Coronary artery (tissue), 2 donors: ENCODE measurements at regions not wholly inside any gene's neighbourhood (a gene's known extent, or its start where the extent isn't known, plus 50 kb on each side); places are given as distances from the start of the nearest gene placed in this dataset.

ENCODE experiments used
- DNase-seq: peaks from one replicate; pipeline ENCODE4 v3.0.0-alpha.2; 2017; ENCODE audit warnings: low spot score
- H3K27ac ChIP-seq, 2 donors: fragments of 200-600 bp; sonication (generic); one replicate each; pipeline ENCODE4 v1.5.1; 2016 to 2019
- H3K4me3 ChIP-seq: fragments of 200-600 bp; sonication (generic); 2 replicates; pipeline ENCODE4 v1.5.1; 2016; ENCODE audit warnings: mild to moderate bottlenecking, moderate library complexity
- TF ChIP-seq, protein P1 (sequence below): fragments of 200-600 bp; sonication (generic); IDR thresholded peaks from one replicate; pipeline ENCODE4 v1.5.1; 2019; ENCODE audit warnings: antibody characterized with exemption

DNA sequence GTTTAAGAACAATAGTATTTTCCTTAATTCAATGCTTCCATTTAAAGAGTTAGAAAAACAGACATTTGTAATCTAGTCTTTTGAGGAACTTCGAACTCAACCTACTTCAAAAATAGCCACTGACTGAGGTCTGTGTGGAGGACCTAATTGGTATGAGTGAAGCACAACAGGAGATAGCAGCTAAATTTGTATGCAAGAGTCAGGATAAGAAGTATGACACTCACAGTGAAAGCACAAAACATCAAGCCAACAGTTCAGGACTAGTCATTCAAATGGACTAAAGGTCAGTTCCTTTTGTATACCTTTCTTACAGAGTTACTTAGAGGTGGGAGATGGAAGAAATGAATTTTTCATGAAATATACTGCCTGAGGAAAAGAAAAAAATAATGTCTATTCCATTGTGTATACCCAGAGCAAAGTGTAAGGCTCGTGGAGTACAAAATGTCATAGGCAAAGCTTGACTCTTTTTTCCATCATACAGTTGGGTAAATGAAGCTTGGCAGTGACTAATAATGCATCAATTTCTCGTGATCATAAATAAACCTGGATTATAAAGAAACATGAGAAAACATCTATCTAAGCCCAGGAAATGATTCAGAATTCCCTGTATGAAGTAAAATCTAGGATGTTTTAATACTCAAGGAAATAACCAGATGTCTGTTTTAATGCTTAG, 1005.2 kb upstream of the CADM2 start:
- H3K27ac ChIP-seq = no peak overlapping the region
- no peak for DNase-seq
- TF ChIP-seq, protein P1, sequence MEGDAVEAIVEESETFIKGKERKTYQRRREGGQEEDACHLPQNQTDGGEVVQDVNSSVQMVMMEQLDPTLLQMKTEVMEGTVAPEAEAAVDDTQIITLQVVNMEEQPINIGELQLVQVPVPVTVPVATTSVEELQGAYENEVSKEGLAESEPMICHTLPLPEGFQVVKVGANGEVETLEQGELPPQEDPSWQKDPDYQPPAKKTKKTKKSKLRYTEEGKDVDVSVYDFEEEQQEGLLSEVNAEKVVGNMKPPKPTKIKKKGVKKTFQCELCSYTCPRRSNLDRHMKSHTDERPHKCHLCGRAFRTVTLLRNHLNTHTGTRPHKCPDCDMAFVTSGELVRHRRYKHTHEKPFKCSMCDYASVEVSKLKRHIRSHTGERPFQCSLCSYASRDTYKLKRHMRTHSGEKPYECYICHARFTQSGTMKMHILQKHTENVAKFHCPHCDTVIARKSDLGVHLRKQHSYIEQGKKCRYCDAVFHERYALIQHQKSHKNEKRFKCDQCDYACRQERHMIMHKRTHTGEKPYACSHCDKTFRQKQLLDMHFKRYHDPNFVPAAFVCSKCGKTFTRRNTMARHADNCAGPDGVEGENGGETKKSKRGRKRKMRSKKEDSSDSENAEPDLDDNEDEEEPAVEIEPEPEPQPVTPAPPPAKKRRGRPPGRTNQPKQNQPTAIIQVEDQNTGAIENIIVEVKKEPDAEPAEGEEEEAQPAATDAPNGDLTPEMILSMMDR = no peak
- no peak overlapping the region for H3K4me3 ChIP-seq

DNA sequence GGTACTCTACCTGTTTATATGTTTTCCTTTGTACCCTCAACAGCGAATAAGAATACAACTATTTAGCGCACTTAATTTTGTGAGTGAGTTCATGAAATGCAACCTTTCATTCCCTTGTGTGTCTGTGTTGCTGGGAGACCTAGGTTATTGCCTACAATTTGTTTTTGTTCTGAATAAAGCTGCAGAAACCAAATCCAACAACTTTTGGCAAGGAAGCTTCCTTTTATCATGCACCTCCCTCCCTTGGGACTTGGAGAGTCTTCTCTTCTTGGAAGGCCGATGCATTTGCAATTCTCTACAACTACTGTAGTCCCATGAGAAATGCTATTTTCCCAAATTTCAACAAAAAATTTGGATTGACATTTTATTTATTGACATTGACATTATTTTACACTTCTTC, 1002.4 kb upstream of the CADM2 start:
- TF ChIP-seq, protein P1 = no peak
- H3K4me3 ChIP-seq = no peak overlapping the region
- no peak for DNase-seq
- H3K27ac ChIP-seq = no peak overlapping the region

DNA sequence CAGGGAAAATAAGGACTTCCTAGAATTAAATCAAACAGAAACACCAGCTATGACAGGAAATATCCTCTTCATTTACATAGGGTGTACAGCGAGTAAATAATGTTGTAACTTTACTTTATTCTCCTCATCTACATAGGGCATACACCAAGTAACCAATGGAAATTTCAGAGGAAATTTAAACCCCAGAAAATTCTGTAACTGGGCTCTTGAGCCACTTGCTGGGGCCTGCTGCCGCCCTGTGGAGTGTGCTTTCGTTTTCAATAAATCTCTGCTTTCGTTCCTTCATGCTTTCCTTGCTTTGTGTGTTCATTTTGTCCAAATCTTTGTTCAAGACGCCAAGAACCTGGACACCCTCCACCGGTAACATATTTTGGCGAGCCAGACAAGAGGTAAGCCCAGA, 990.4 kb upstream of the CADM2 start:
- H3K27ac ChIP-seq = no peak overlapping the region
- no peak for DNase-seq
- TF ChIP-seq, protein P1 = no peak
- H3K4me3 ChIP-seq = no peak overlapping the region

DNA sequence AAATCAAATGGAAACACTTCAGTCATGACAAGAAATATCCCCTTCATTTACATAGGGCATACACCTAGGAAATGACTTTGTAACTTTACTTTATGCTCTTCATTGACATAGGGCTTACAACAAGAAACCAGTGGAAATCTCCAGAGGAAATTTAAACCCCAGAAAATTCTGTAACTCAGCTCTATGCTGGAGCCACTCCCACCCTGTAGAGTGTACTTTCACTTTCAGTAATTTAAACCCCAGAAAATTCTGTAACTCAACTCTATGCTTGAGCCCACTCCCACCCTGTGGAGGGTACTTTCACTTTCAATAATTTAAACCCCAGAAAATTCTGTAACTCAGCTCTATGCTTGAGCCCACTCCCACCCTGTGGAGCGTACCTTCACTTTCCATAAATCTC, 987.1 kb upstream of the CADM2 start:
- no peak for DNase-seq
- H3K4me3 ChIP-seq = no peak overlapping the region
- H3K27ac ChIP-seq = no peak overlapping the region
- TF ChIP-seq, protein P1 = no peak

GRCh38 chr3:84008623-84009022, 950.2 kb upstream of the CADM2 start:
- H3K4me3 ChIP-seq = no peak overlapping the region
- H3K27ac ChIP-seq = no peak overlapping the region
- TF ChIP-seq, protein P1 = no peak
- DNase-seq = no peak

DNA sequence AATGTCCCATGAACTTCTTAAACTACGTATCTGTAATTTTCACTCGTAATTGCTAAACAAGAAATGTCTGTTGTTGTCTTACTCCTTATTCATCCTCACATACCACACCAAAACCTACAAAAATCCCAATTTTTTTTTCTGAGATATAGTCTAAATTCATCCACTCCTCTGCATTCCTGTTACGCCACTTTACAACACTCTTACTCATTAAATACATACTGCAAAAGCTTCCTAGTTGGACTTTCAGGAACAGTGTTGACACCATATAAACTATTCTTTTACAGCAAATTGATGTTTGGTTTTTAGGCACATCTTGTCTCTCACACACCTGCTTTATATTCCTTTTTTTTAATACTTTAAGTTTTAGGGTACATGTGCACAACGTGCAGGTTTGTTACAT, 934.9 kb upstream of the CADM2 start:
- H3K4me3 ChIP-seq = no peak overlapping the region
- TF ChIP-seq, protein P1 = no peak

DNA sequence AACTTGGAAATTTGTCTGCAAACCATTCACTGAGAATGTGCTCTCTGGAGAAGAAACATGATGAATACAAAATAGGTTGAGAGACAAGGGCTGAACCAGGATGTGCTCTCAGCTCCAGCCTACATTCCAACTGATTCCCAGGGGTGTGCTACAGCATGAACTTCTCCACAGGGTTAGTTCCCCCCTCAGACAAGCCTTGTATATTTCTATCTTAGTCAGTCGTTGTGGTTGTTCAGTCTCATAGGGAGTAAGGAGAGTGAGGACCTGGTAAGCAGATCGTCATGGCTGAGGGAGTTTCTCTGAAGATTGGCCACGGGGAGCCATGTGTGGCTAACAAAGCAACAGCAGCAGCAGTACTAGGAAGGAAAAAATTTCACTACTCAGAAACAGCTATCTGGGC, 919.7 kb upstream of the CADM2 start:
- Histone ChIP-seq H3K27ac (no peak overlapping the region), H3K4me3 (no peak overlapping the region)
- DNase-seq = no peak
- TF ChIP-seq, protein P1 = no peak

More for the DNA sequence above, 934.9 kb upstream of the CADM2 start:
- DNase-seq = no peak
- H3K27ac ChIP-seq = no peak overlapping the region
